GM23338 (cell line): ENCODE measurements at regions not wholly inside any gene's neighbourhood (a gene's known extent, or its start where the extent isn't known, plus 50 kb on each side); places are given as distances from the start of the nearest gene placed in this dataset.

Source experiments
- CREB1 ChIP-seq: fragments of 250-450 bp; sonication (Bioruptor Pico); IDR thresholded peaks from 2 replicates; pipeline ENCODE4 v1.5.0; 2020; ENCODE audit warnings: low read depth, mild to moderate bottlenecking, moderate library complexity
- EZH2phosphoT487 ChIP-seq: fragments of 200-600 bp; sonication (generic); IDR thresholded peaks from one replicate; pipeline ENCODE4 v1.8.1; 2018; ENCODE audit warnings: antibody characterized with exemption; ENCODE audit not compliant: unreplicated experiment
- JUNB ChIP-seq: IDR thresholded peaks from one replicate; pipeline ENCODE4 v1.6.1; 2016; ENCODE audit warnings: antibody characterized with exemption; ENCODE audit not compliant: unreplicated experiment
- NANOG ChIP-seq: IDR thresholded peaks from 2 replicates; pipeline ENCODE4 v1.6.1; 2016; ENCODE audit warnings: antibody characterized with exemption, borderline replicate concordance
- POLR2AphosphoS5 ChIP-seq: IDR thresholded peaks from 2 replicates; pipeline ENCODE4 v1.6.1; 2016; ENCODE audit warnings: antibody characterized with exemption, low read depth
- REST ChIP-seq: IDR thresholded peaks from one replicate; pipeline ENCODE4 v1.6.1; 2018; ENCODE audit warnings: antibody characterized with exemption; ENCODE audit not compliant: unreplicated experiment
- ZNF331 ChIP-seq: fragments of 250-450 bp; sonication (Bioruptor Pico); IDR thresholded peaks from 2 replicates; pipeline ENCODE4 v1.5.0; 2020; ENCODE audit warnings: low read depth, mild to moderate bottlenecking, moderate library complexity
- ZNF462 ChIP-seq: fragments of 250-450 bp; sonication (Bioruptor Pico); IDR thresholded peaks from 2 replicates; pipeline ENCODE4 v1.5.0; 2020; ENCODE audit warnings: mild to moderate bottlenecking, moderate library complexity

- TF ChIP-seq ZNF462 (CRISPR knock-in tag) (no peak), REST (no peak), ZNF331 (CRISPR knock-in tag) (no peak), POLR2AphosphoS5 (no peak), NANOG (no peak), CREB1 (CRISPR knock-in tag) (no peak), JUNB (no peak), EZH2phosphoT487 (no peak)
Observed at GRCh38 chr6:77340331-77340730, 123.0 kb downstream of the HTR1B start (continued).
